ENCODE measurements at regions not wholly inside any gene's neighbourhood (a gene's known extent, or its start where the extent isn't known, plus 50 kb on each side); places are given as distances from the start of the nearest gene placed in this dataset.

DNA sequence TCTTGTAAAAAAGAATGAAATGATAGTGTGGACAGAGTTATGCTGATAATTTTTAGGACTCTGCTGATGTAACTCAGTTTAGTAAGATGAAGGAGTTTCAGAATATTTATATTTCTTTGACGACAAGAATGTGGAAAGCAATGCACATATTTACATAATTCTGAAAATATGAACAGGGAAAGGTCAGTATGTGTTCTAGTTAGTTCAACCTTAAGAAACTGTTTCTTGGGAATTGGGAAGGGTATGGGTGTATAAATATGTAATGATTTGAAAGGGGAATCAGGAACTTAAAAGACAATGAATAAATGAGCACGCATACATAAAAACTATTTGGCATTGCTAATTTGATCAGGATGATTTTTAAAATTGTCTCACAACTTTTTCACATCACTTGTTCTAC is 1226.1 kb downstream of the SI start:
- CTCF ChIA-PET, result no interaction called here
- POLR2A ChIA-PET, result no interaction called here

DNA sequence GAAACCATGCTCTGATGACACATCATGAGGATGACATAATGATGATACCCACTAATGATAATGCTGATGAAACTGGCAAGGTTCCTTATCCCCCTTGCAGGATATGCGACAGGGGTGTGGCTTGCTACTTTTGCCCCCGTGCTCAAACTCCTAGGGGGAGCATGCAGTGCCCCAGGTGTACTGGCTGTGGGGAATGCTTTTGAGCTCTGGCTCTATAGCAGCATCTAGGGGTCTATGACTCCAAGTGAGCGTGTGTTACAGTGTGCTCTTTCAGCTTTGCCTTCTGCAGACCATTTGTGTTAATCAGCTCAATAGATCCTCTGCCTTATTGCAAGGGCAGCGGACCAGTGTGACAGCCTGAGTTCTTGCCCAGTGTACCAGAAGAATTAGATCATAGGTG is 1239.5 kb downstream of the SI start:
- WGBS (ENCODE audit: low lambda C conversion rate), result 18% methylated on average over 4 of the region's 4 CpGs
- H3K9ac ChIP-seq, result no peak overlapping the region
- no peaks in the 10 kb centered on the region for H4K20me1 ChIP-seq (ENCODE audit: insufficient read depth)
- H3K9me3 ChIP-seq, result no peaks in the 10 kb centered on the region
- no peaks in the 10 kb centered on the region for H3K27me3 ChIP-seq (ENCODE audit: insufficient read depth)
- H3F3A ChIP-seq (replicated peaks; ENCODE audit: insufficient read depth), result no peaks in the 10 kb centered on the region
- no peak overlapping the region for H3K4me2 ChIP-seq
- no peaks in the 10 kb centered on the region for H3K79me2 ChIP-seq (ENCODE audit: insufficient read depth)
- H3K4me1 ChIP-seq (ENCODE audit: control insufficient read depth in 1 of 2, insufficient read depth in 2 of 2, low read depth in 1 of 2, low read length in 1 of 2), result no peaks in the 10 kb centered on the region
- ChIA-PET CTCF (no interaction called here), POLR2A (no interaction called here)
- H3K4me3 ChIP-seq (ENCODE audit: low read depth in 2 of 2, low read length in 1 of 2), result no peak overlapping the region
- H3K9me2 ChIP-seq, result no peaks in the 10 kb centered on the region
- DNase-seq, result no peak
- H3K36me3 ChIP-seq (replicated peaks in 1 of 2; ENCODE audit: control insufficient read depth in 1 of 2, insufficient read depth in 2 of 2, low read length in 1 of 2), result no peaks in the 10 kb centered on the region
- no peak overlapping the region for H2AFZ ChIP-seq (ENCODE audit: low read depth)
- H3K27ac ChIP-seq (ENCODE audit: low read depth in 2 of 2, low read length in 1 of 2), result no peak overlapping the region
- no peak for TF ChIP-seq SMC3 (IDR thresholded peaks at IDR 0.05; ENCODE audit: low read depth, low read length)
- no peak for TF ChIP-seq FOXJ3 (CRISPR knock-in tag; IDR thresholded peaks at IDR 0.05)
- no peak for TF ChIP-seq TCF12 (IDR thresholded peaks at IDR 0.05)
- TF ChIP-seq, protein P1, sequence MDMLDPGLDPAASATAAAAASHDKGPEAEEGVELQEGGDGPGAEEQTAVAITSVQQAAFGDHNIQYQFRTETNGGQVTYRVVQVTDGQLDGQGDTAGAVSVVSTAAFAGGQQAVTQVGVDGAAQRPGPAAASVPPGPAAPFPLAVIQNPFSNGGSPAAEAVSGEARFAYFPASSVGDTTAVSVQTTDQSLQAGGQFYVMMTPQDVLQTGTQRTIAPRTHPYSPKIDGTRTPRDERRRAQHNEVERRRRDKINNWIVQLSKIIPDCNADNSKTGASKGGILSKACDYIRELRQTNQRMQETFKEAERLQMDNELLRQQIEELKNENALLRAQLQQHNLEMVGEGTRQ (IDR thresholded peaks at IDR 0.05; ENCODE audit: borderline replicate concordance, low read depth, low read length), result no peak
- TF ChIP-seq EP300 (IDR thresholded peaks at IDR 0.05; ENCODE audit: borderline replicate concordance in 1 of 2, low read depth in 1 of 2, low read length in 1 of 2), result no peak
- TF ChIP-seq CHD2 (IDR thresholded peaks at IDR 0.05; ENCODE audit: low read length, partially characterized antibody), result no peak
- no peak for TF ChIP-seq ELF1 (IDR thresholded peaks at IDR 0.05)
- no peak for TF ChIP-seq RFX5 (IDR thresholded peaks at IDR 0.05; ENCODE audit: low read length)

More for the DNA sequence above, 1226.1 kb downstream of the SI start:
- Histone ChIP-seq H3K9me3 (0 out of 2 replicates have a peak, but pooled peaks cover 4% of the 10 kb centered on the region), H3K4me3 (ENCODE audit: low read depth in 2 of 2, low read length in 1 of 2) (no peak overlapping the region), H3K27ac (ENCODE audit: low read depth in 2 of 2, low read length in 1 of 2) (no peak overlapping the region), H3K4me2 (no peak overlapping the region), H3K4me1 (ENCODE audit: control insufficient read depth in 1 of 2, insufficient read depth in 2 of 2, low read depth in 1 of 2, low read length in 1 of 2) (no peaks in the 10 kb centered on the region), H3K9me2 (no peaks in the 10 kb centered on the region), H4K20me1 (ENCODE audit: insufficient read depth) (no peaks in the 10 kb centered on the region), H3K79me2 (ENCODE audit: insufficient read depth) (no peaks in the 10 kb centered on the region), H3K36me3 (replicated peaks in 1 of 2; ENCODE audit: control insufficient read depth in 1 of 2, insufficient read depth in 2 of 2, low read length in 1 of 2) (no peaks in the 10 kb centered on the region), H3F3A (replicated peaks; ENCODE audit: insufficient read depth) (no peaks in the 10 kb centered on the region), H2AFZ (ENCODE audit: low read depth) (no peak overlapping the region), H3K27me3 (ENCODE audit: insufficient read depth) (no peaks in the 10 kb centered on the region), H3K9ac (no peak overlapping the region)
- DNase-seq, result no peak
- TF ChIP-seq ELF1 (IDR thresholded peaks at IDR 0.05) (no peak), MXI1 (IDR thresholded peaks at IDR 0.05; ENCODE audit: low read depth, low read length) (no peak), TEAD4 (IDR thresholded peaks at IDR 0.05; ENCODE audit: borderline replicate concordance, insufficient read depth) (no peak), CHD2 (IDR thresholded peaks at IDR 0.05; ENCODE audit: low read length, partially characterized antibody) (no peak), TAF1 (IDR thresholded peaks at IDR 0.05; ENCODE audit: borderline replicate concordance, low read depth, low read length) (no peak), NRF1 (IDR thresholded peaks at IDR 0.05; ENCODE audit: low read depth, low read length) (no peak), EP300 (IDR thresholded peaks at IDR 0.05; ENCODE audit: borderline replicate concordance in 1 of 2, low read depth in 1 of 2, low read length in 1 of 2) (no peak), GATA2 (CRISPR knock-in tag; IDR thresholded peaks at IDR 0.05) (no peak), EZH2phosphoT487 (IDR thresholded peaks at IDR 0.05; ENCODE audit: borderline replicate concordance, low read depth) (no peak), RAD21 (IDR thresholded peaks at IDR 0.05; ENCODE audit: low read length) (no peak), SIN3A (IDR thresholded peaks at IDR 0.05; ENCODE audit: borderline replicate concordance, low read depth, low read length) (no peak), RCOR1 (IDR thresholded peaks at IDR 0.05; ENCODE audit: low read length) (no peak)
- TF ChIP-seq, protein P2, sequence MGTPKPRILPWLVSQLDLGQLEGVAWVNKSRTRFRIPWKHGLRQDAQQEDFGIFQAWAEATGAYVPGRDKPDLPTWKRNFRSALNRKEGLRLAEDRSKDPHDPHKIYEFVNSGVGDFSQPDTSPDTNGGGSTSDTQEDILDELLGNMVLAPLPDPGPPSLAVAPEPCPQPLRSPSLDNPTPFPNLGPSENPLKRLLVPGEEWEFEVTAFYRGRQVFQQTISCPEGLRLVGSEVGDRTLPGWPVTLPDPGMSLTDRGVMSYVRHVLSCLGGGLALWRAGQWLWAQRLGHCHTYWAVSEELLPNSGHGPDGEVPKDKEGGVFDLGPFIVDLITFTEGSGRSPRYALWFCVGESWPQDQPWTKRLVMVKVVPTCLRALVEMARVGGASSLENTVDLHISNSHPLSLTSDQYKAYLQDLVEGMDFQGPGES (IDR thresholded peaks at IDR 0.05; ENCODE audit: low read depth, low read length), result no peak
- TF ChIP-seq, protein P3, sequence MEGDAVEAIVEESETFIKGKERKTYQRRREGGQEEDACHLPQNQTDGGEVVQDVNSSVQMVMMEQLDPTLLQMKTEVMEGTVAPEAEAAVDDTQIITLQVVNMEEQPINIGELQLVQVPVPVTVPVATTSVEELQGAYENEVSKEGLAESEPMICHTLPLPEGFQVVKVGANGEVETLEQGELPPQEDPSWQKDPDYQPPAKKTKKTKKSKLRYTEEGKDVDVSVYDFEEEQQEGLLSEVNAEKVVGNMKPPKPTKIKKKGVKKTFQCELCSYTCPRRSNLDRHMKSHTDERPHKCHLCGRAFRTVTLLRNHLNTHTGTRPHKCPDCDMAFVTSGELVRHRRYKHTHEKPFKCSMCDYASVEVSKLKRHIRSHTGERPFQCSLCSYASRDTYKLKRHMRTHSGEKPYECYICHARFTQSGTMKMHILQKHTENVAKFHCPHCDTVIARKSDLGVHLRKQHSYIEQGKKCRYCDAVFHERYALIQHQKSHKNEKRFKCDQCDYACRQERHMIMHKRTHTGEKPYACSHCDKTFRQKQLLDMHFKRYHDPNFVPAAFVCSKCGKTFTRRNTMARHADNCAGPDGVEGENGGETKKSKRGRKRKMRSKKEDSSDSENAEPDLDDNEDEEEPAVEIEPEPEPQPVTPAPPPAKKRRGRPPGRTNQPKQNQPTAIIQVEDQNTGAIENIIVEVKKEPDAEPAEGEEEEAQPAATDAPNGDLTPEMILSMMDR (IDR thresholded peaks at IDR 0.05), result no peak
- TF ChIP-seq, protein P4, sequence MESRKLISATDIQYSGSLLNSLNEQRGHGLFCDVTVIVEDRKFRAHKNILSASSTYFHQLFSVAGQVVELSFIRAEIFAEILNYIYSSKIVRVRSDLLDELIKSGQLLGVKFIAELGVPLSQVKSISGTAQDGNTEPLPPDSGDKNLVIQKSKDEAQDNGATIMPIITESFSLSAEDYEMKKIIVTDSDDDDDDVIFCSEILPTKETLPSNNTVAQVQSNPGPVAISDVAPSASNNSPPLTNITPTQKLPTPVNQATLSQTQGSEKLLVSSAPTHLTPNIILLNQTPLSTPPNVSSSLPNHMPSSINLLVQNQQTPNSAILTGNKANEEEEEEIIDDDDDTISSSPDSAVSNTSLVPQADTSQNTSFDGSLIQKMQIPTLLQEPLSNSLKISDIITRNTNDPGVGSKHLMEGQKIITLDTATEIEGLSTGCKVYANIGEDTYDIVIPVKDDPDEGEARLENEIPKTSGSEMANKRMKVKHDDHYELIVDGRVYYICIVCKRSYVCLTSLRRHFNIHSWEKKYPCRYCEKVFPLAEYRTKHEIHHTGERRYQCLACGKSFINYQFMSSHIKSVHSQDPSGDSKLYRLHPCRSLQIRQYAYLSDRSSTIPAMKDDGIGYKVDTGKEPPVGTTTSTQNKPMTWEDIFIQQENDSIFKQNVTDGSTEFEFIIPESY (IDR thresholded peaks at IDR 0.05; ENCODE audit: borderline replicate concordance, low read depth), result no peak
- 39% methylated on average over 2 of the region's 2 CpGs for WGBS (ENCODE audit: low lambda C conversion rate)

Measured in SK-N-SH (cell line).